ENCODE measurements at regions not wholly inside any gene's neighbourhood (a gene's known extent, or its start where the extent isn't known, plus 50 kb on each side); places are given as distances from the start of the nearest gene placed in this dataset.

DNA sequence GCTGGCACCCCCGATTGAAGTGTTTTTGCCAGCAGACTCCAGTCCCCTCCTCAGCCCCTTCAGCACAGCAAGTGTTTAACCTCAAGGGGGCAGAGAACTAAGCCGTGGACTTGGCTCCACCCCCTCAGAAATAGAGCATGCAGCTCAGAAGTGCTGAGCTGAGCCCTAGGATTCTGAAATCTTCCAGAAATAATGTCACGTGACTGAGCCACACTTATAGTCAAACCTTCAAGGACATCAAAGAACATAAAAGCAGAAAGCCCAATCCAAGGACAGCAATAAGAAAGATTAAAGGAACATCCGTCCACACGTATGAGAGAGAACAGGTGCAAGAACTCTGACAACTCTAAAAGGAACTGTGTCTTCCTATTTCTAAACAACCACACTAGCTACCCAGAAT, 317.7 kb upstream of the LRFN5 start:
- no peaks in the 10 kb centered on the region for H3K27me3 ChIP-seq (ENCODE audit: insufficient read depth, low read length)
- no peaks in the 10 kb centered on the region for H3K23me2 ChIP-seq (ENCODE audit: insufficient read length, low read depth, low read length, poor library complexity, severe bottlenecking)
- H3K14ac ChIP-seq (ENCODE audit: insufficient read depth, low read length) = no peak overlapping the region
- no peaks in the 10 kb centered on the region for H3K79me2 ChIP-seq (ENCODE audit: insufficient read depth, low read length)
- no peak overlapping the region for H3T11ph ChIP-seq (ENCODE audit: low read length)
- H3K56ac ChIP-seq (ENCODE audit: insufficient read length, low read depth, low read length) = no peak overlapping the region
- no peak overlapping the region for H4K8ac ChIP-seq (replicated peaks; ENCODE audit: insufficient read length, low read depth, low read length)
- no peak overlapping the region for H4K91ac ChIP-seq (ENCODE audit: insufficient read length, low read depth, low read length)
- H2BK12ac ChIP-seq (ENCODE audit: insufficient read length, low read depth, low read length) = no peak overlapping the region
- H2BK15ac ChIP-seq (ENCODE audit: low read depth, low read length) = no peak overlapping the region
- no peak overlapping the region for H3K23ac ChIP-seq (ENCODE audit: insufficient read length, low read depth, low read length)
- DNase-seq = peak; percentile 25
- TF ChIP-seq, protein P1, sequence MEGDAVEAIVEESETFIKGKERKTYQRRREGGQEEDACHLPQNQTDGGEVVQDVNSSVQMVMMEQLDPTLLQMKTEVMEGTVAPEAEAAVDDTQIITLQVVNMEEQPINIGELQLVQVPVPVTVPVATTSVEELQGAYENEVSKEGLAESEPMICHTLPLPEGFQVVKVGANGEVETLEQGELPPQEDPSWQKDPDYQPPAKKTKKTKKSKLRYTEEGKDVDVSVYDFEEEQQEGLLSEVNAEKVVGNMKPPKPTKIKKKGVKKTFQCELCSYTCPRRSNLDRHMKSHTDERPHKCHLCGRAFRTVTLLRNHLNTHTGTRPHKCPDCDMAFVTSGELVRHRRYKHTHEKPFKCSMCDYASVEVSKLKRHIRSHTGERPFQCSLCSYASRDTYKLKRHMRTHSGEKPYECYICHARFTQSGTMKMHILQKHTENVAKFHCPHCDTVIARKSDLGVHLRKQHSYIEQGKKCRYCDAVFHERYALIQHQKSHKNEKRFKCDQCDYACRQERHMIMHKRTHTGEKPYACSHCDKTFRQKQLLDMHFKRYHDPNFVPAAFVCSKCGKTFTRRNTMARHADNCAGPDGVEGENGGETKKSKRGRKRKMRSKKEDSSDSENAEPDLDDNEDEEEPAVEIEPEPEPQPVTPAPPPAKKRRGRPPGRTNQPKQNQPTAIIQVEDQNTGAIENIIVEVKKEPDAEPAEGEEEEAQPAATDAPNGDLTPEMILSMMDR (conservative IDR thresholded peaks at IDR 0.05) = peak; percentile 17; the same call in 1 of the 3 replicates
- no peaks in the 10 kb centered on the region for H3K27me3 Mint-ChIP-seq (ENCODE audit: low read depth)
- no peaks in the 10 kb centered on the region for H4K20me1 ChIP-seq (ENCODE audit: control insufficient read depth, insufficient read depth, insufficient read length)
- H3K4ac ChIP-seq (ENCODE audit: low read depth, low read length) = no peak overlapping the region
- no peaks in the 10 kb centered on the region for H3K9me3 ChIP-seq (ENCODE audit: control insufficient read depth, low read depth, low read length)
- H3K18ac ChIP-seq (ENCODE audit: insufficient read length, low read depth, low read length) = no peak overlapping the region
- H3K4me3 Mint-ChIP-seq = no peak overlapping the region
- no peaks in the 10 kb centered on the region for H3K4me1 Mint-ChIP-seq
- H3K4me1 ChIP-seq (ENCODE audit: insufficient read depth, low read length) = no peaks in the 10 kb centered on the region
- no peak overlapping the region for H2BK20ac ChIP-seq (ENCODE audit: low read depth, low read length, poor library complexity, severe bottlenecking)
- H3K4me2 ChIP-seq (ENCODE audit: insufficient read depth, insufficient read length, low read length) = no peak overlapping the region
- peaks cover 0 to 2% of the 10 kb centered on the region in 2 experiments; a peak in 1 of 5 replicates for H3K9me3 Mint-ChIP-seq
- no CpG with 5 or more reads among the region's 5 CpGs for WGBS (ENCODE audit: extremely low coverage, insufficient read length, low lambda C conversion rate)
- H2BK120ac ChIP-seq (ENCODE audit: low read depth, low read length, poor library complexity, severe bottlenecking) = no peak overlapping the region
- H3K27ac Mint-ChIP-seq = no peak overlapping the region
- H3K27ac ChIP-seq (ENCODE audit: insufficient read length, low read depth, low read length) = no peak overlapping the region
- no peak overlapping the region for H2AK5ac ChIP-seq (ENCODE audit: insufficient read length, low read length)
- no peaks in the 10 kb centered on the region; a peak in 1 of 7 replicates for H3K36me3 Mint-ChIP-seq (ENCODE audit: insufficient read depth in 1 of 3, low read depth in 3 of 3)
- no peak overlapping the region for H4K5ac ChIP-seq (ENCODE audit: insufficient read length, low read depth, low read length)
- H3K9ac ChIP-seq (ENCODE audit: extremely low read depth, insufficient read length, low read length) = no peak overlapping the region
- H3K79me1 ChIP-seq (ENCODE audit: insufficient read depth, low read depth, low read length, poor library complexity, severe bottlenecking) = no peaks in the 10 kb centered on the region
- H2AFZ ChIP-seq (ENCODE audit: low read length) = no peak overlapping the region
- no peak overlapping the region for H2BK5ac ChIP-seq (ENCODE audit: insufficient read length, low read length)
